ENCODE measurements at regions not wholly inside any gene's neighbourhood (a gene's known extent, or its start where the extent isn't known, plus 50 kb on each side); places are given as distances from the start of the nearest gene placed in this dataset.

DNA sequence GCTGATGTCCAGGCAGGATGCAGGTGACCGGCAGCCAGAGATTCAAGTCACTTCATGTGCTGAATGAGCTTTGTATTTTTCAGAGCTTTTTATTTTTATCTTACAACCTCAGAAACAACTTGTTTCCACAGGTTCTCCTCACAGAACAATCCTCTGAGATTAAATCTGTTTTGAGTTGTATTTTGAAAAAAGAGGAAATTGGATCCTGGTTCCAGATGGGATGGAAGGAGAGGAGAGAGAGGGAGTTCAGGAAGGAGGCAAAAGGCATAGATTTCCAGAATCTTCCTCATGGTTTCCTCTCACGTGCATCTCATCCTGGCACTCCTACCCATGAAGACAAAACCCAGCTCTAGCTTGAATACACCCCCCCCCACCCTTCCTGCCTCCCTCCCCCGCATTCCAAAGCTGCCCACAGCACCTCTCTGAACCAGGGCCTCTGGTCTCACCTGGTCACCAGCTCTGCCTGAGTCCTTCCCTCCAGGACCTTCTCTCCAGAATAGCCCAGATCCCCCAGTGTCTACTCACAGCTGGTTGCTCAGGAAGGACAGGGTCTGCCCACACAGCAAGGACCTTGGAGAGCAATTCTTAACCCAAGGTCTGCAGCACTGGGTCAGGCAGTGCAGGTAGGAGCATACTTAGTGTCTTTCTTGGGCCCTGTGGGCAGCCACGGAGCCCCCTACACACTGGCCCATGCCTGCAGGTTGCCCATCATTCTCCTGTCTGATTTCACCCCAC lies 104.7 kb downstream of the ZFP36L2 start:
- H3K4me3 ChIP-seq = no peak overlapping the region
- peaks cover 5% of the 10 kb centered on the region for H3K27me3 Mint-ChIP-seq (ENCODE audit: insufficient read depth, low read depth, poor library complexity)
- H3K27ac ChIP-seq (ENCODE audit: low read depth) = no peak overlapping the region
- H3K4me1 ChIP-seq (ENCODE audit: insufficient read depth) = no peaks in the 10 kb centered on the region
- no peaks in the 10 kb centered on the region for H3F3A ChIP-seq (replicated peaks; ENCODE audit: low read depth)
- ATAC-seq (peak; percentile 33; the same call in 1 of the 3 replicates), DNase-seq (ENCODE audit: low spot score) (no peak)
- H3K9me2 ChIP-seq (ENCODE audit: insufficient read depth) = no peaks in the 10 kb centered on the region
- peaks cover 5% of the 10 kb centered on the region; the same call in 1 of the 3 replicates for H3K4me1 Mint-ChIP-seq
- no peaks in the 10 kb centered on the region for H3K79me2 ChIP-seq (replicated peaks; ENCODE audit: insufficient read depth)
- H3K36me3 Mint-ChIP-seq (ENCODE audit: low read depth) = peaks cover 10% of the 10 kb centered on the region
- no peaks in the 10 kb centered on the region for H3K27me3 ChIP-seq (ENCODE audit: insufficient read depth)
- H2AFZ ChIP-seq = no peak overlapping the region
- no peaks in the 10 kb centered on the region for H4K20me1 ChIP-seq (replicated peaks; ENCODE audit: insufficient read depth)
- H3K36me3 ChIP-seq (ENCODE audit: insufficient read depth) = no peaks in the 10 kb centered on the region
- no peak overlapping the region for H3K27ac Mint-ChIP-seq
- H3K4me3 Mint-ChIP-seq = no peak overlapping the region
- TF ChIP-seq, protein P1, sequence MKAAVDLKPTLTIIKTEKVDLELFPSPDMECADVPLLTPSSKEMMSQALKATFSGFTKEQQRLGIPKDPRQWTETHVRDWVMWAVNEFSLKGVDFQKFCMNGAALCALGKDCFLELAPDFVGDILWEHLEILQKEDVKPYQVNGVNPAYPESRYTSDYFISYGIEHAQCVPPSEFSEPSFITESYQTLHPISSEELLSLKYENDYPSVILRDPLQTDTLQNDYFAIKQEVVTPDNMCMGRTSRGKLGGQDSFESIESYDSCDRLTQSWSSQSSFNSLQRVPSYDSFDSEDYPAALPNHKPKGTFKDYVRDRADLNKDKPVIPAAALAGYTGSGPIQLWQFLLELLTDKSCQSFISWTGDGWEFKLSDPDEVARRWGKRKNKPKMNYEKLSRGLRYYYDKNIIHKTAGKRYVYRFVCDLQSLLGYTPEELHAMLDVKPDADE (IDR thresholded peaks at IDR 0.05) = no peak
- TF ChIP-seq, protein P2, sequence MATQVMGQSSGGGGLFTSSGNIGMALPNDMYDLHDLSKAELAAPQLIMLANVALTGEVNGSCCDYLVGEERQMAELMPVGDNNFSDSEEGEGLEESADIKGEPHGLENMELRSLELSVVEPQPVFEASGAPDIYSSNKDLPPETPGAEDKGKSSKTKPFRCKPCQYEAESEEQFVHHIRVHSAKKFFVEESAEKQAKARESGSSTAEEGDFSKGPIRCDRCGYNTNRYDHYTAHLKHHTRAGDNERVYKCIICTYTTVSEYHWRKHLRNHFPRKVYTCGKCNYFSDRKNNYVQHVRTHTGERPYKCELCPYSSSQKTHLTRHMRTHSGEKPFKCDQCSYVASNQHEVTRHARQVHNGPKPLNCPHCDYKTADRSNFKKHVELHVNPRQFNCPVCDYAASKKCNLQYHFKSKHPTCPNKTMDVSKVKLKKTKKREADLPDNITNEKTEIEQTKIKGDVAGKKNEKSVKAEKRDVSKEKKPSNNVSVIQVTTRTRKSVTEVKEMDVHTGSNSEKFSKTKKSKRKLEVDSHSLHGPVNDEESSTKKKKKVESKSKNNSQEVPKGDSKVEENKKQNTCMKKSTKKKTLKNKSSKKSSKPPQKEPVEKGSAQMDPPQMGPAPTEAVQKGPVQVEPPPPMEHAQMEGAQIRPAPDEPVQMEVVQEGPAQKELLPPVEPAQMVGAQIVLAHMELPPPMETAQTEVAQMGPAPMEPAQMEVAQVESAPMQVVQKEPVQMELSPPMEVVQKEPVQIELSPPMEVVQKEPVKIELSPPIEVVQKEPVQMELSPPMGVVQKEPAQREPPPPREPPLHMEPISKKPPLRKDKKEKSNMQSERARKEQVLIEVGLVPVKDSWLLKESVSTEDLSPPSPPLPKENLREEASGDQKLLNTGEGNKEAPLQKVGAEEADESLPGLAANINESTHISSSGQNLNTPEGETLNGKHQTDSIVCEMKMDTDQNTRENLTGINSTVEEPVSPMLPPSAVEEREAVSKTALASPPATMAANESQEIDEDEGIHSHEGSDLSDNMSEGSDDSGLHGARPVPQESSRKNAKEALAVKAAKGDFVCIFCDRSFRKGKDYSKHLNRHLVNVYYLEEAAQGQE (IDR thresholded peaks at IDR 0.05; ENCODE audit: unreplicated experiment) = peak; percentile 55
- TF ChIP-seq POLR2AphosphoS5 (IDR thresholded peaks at IDR 0.05; ENCODE audit: low read depth) = no peak
- H3K4me2 ChIP-seq = no peak overlapping the region
- peaks cover 22% of the 10 kb centered on the region for H3K9me3 Mint-ChIP-seq

DNA sequence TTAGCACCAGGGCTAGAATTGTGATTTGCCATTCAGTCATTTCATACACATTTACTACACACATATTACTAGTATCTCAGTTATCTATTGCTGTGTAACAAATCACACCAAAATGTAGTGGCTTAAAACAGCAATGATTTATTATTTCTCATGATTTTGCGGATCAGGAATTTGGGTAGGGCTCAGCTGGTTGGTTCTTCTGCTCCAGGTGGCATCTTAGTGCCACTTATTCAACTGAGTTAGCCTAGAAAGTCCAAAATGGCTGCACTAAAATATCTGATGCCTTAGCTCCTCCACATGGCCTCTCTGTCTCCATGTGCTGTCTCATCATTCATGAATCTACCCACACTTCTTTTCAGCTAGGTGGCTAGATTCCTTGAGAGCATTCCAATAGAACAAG lies 107.1 kb downstream of the ZFP36L2 start:
- Mint-ChIP-seq H3K4me3 (no peak overlapping the region), H3K36me3 (ENCODE audit: low read depth) (peaks cover 10% of the 10 kb centered on the region), H3K27ac (no peak overlapping the region), H3K27me3 (ENCODE audit: insufficient read depth, low read depth, poor library complexity) (peaks cover 4% of the 10 kb centered on the region), H3K4me1 (peaks cover 5% of the 10 kb centered on the region; the same call in 1 of the 3 replicates), H3K9me3 (peaks cover 22% of the 10 kb centered on the region)
- DNase-seq (ENCODE audit: low spot score) (no peak), ATAC-seq (no peak)
- H3F3A ChIP-seq (replicated peaks; ENCODE audit: low read depth) = no peaks in the 10 kb centered on the region
- H3K4me2 ChIP-seq = no peak overlapping the region
- 0 out of 2 replicates have a peak, but pooled peaks cover 6% of the 10 kb centered on the region for H3K9me2 ChIP-seq (ENCODE audit: insufficient read depth)
- H3K27me3 ChIP-seq (ENCODE audit: insufficient read depth) = no peaks in the 10 kb centered on the region
- H2AFZ ChIP-seq = no peak overlapping the region
- H3K36me3 ChIP-seq (ENCODE audit: insufficient read depth) = no peaks in the 10 kb centered on the region
- H4K20me1 ChIP-seq (replicated peaks; ENCODE audit: insufficient read depth) = no peaks in the 10 kb centered on the region
- no peak overlapping the region for H3K4me3 ChIP-seq
- no peaks in the 10 kb centered on the region for H3K4me1 ChIP-seq (ENCODE audit: insufficient read depth)
- H3K27ac ChIP-seq (ENCODE audit: low read depth) = no peak overlapping the region
- H3K79me2 ChIP-seq (replicated peaks; ENCODE audit: insufficient read depth) = no peaks in the 10 kb centered on the region
- no peak for TF ChIP-seq JUNB (IDR thresholded peaks at IDR 0.05; ENCODE audit: unreplicated experiment)
- TF ChIP-seq ZNF331 (CRISPR knock-in tag; IDR thresholded peaks at IDR 0.05; ENCODE audit: low read depth) = peak; percentile 99

All from GM23338 (cell line).